ENCODE measurements at regions not wholly inside any gene's neighbourhood (a gene's known extent, or its start where the extent isn't known, plus 50 kb on each side); places are given as distances from the start of the nearest gene placed in this dataset.
A peak's percentile ranks its signal among the peaks of the same experiment; 100 is the strongest.

DNA sequence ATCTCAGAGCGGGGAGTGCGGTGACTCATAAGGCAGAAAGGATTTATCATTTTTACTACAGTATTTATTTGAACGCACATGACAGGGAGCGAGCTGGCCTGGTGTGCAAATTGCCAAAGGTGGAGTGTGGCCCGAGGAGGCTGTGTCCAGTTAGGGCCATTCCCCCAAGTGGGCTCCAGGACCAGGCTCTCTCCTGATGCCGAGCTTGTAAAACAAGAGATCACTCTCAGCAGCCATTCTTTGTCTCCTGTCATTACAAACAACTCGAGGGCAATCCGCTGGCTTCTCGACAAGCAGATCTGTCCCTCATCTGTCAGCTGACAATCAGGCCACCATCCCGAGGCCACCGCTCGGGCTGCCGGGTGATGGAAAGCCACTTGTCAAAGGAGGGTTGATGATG, 418.9 kb downstream of the ZNF536 start:
- Mint-ChIP-seq H3K4me1 (no peaks in the 10 kb centered on the region), H3K36me3 (ENCODE audit: low read depth) (no peaks in the 10 kb centered on the region), H3K4me3 (no peak overlapping the region), H3K27ac (no peak overlapping the region), H3K9me3 (no peaks in the 10 kb centered on the region), H3K27me3 (peaks cover 2% of the 10 kb centered on the region)
- CTCF ChIA-PET: no interaction called here
- POLR2A ChIA-PET: no interaction called here
- no peak for DNase-seq

DNA sequence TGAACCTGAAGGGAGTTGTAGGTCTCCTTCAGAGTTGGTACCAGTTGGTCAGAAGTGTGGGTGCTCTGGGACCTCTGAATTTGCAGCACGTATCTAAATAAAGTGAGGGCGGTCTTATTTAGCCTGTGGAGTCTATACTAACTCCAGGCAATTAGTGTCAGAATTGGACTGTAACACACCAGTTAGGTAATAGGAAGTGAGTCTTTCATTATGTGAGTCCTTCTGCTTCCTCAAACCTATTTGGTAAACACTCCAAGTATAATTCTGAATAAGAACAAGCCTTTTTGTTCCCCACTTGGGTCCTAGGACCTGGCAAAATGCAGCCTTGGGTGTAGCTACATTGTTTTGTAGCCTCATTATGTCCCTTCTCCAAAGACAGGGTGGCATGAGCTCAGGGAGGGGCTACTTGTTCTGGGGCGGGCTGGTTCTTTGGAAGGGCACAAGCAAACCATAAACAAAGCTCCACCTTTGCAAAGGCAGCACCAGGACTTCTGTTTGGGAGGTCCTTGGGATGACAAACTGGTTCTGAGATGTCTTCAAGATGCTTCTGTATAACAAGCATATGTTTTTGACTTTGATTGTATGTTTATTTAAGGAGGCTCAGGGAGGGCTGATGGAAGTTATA, 418.0 kb downstream of the ZNF536 start:
- CTCF ChIA-PET: no interaction called here
- Mint-ChIP-seq H3K9me3 (no peaks in the 10 kb centered on the region), H3K36me3 (ENCODE audit: low read depth) (no peaks in the 10 kb centered on the region), H3K4me1 (no peaks in the 10 kb centered on the region), H3K27ac (no peak overlapping the region), H3K27me3 (peaks cover 2% of the 10 kb centered on the region), H3K4me3 (no peak overlapping the region)
- POLR2A ChIA-PET: no interaction called here
- DNase-seq: no peak

DNA sequence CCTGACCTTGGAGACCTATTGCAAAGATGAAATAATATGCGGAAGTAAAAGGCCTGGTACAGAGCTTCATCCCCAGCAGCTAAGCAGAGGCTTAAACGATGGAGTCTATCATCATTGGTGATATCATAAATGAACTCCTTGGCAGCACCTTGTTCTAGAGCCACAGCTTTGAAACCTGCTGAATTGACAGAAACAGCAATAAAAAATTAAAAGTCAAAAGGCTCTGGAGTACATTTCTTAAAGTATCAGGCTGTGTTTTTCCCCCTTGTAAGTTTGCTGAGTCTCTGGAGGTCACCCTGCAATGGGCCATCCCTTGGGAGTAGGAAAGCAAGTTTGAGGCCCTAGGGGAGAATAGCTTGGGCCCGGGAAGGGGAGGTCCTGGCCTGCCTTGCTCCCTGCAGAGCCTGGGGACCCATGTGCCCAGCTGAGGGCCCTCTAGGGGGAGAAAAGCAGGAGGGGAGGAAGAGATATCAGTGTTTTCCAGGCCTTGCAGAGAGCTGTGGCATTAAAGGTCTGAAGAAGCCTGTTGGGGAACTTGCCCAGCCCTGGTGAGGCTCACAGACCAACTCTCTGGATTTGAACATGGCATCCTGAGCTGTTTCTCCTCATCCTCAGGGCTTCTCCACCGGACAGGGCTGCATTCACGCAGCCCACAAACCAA, 416.1 kb downstream of the ZNF536 start:
- DNase-seq: no peak
- ChIA-PET CTCF (interaction anchor here (0.8 to 1.2 kb wide), 2 partner anchors 12 to 105 kb away, joined by 3 to 4 read pairs; no protein-coding TSS in a partner anchor), POLR2A (no interaction called here)
- no peak overlapping the region for H3K4me3 Mint-ChIP-seq
- no peaks in the 10 kb centered on the region for H3K36me3 Mint-ChIP-seq (ENCODE audit: low read depth)
- no peaks in the 10 kb centered on the region for H3K9me3 Mint-ChIP-seq
- no peaks in the 10 kb centered on the region for H3K4me1 Mint-ChIP-seq
- no peak overlapping the region for H3K27ac Mint-ChIP-seq
- H3K27me3 Mint-ChIP-seq: no peaks in the 10 kb centered on the region

DNA sequence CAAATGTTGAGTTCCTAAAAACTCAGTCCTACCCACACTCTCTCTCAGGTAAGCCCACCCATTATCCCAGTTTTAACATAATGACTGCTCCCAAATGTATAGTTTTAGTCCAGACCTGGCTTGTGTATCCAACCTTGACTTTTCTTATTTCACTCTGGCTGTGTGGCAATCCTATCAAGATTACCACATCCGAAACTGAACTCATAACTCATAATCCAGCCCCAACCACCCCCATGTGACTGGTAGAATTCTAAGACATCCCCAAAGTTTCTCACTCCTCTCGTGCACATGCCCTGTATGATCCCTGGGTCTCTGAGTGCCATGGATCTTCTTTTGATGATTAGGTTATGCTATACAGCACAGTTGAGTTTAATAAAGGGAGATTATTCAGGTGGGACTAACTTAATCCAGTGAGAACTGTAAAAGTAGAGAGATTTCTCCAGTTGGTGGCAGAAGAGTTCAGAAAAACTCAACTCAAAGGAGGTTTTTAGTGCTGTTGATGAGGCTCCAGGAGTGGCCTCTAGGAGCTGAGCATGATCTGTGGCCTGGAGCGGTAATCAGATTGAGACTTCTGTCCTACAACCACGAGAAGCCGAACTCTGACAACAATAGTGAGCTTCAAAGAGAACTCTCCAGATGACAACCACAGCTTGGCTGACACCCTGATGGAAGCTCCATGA, 413.4 kb downstream of the ZNF536 start:
- Mint-ChIP-seq H3K4me3 (no peak overlapping the region), H3K36me3 (ENCODE audit: low read depth) (no peaks in the 10 kb centered on the region), H3K9me3 (no peaks in the 10 kb centered on the region), H3K4me1 (no peaks in the 10 kb centered on the region), H3K27me3 (no peaks in the 10 kb centered on the region), H3K27ac (no peak overlapping the region)
- ChIA-PET POLR2A (no interaction called here), CTCF (interaction anchor here (0.6 to 1.9 kb wide), 6 partner anchors 8 to 1438 kb away, joined by 3 to 8 read pairs (median 6); no protein-coding TSS in a partner anchor)
- DNase-seq: no peak

DNA sequence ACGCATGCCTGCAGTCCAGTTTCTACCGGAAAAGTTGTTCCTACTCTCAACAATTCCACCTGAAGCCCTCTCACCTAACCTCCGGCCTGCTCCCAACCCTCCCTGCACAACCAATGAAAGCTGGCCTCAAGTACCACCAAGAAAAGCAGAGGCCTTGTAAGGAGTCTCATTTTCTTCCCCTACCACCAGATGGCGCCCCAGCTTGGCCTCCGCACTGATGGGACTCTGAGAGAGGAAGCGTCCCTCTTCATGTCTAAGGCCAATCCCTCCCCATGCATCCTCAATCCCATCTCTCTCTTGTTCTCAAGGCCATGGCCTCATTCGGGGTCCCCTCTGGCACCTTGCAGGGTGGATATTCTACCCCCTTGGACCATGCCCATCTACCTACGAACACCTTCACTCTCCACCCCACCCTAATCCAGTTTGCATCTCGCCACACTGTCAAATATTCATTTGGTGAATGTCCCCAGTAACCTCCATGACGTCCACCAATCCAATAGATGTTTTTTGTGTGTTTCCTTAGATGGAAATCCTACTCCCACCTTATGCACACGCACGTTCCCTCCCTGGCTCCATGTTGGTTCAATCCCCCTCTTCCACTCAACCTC, 412.8 kb downstream of the ZNF536 start:
- H3K27ac Mint-ChIP-seq: no peak overlapping the region
- DNase-seq: peak; percentile 63
- ChIA-PET POLR2A (no interaction called here), CTCF (interaction anchor here (0.6 to 1.9 kb wide), 9 partner anchors 9 to 1440 kb away, joined by 3 to 7 read pairs (median 4); no protein-coding TSS in a partner anchor)
- no peaks in the 10 kb centered on the region for H3K9me3 Mint-ChIP-seq
- no peaks in the 10 kb centered on the region for H3K36me3 Mint-ChIP-seq (ENCODE audit: low read depth)
- no peak overlapping the region for H3K4me3 Mint-ChIP-seq
- H3K4me1 Mint-ChIP-seq: no peaks in the 10 kb centered on the region
- H3K27me3 Mint-ChIP-seq: no peaks in the 10 kb centered on the region

DNA sequence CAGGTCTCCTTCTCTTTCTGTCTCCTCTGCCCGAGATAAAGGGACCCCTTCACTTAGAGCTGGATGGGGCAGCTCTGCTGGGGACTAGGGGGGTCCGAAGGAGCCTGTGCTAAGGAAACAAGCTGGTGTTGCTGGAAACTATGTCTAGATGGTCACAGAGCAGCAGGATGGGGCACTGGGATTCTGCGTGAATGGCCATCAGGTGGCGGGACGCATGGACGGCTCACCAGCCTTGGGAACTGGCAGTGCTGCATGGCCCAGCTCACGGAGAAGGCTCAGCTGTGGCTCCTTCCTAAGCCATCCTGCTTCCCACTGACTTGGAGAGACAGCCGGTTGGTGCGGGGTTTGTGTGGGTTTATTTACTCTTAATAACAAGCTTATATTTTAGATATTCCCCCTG, 411.8 kb downstream of the ZNF536 start:
- Mint-ChIP-seq H3K4me1 (no peaks in the 10 kb centered on the region), H3K9me3 (no peaks in the 10 kb centered on the region), H3K36me3 (ENCODE audit: low read depth) (no peaks in the 10 kb centered on the region), H3K27ac (no peak overlapping the region), H3K4me3 (no peak overlapping the region), H3K27me3 (no peaks in the 10 kb centered on the region)
- CTCF ChIA-PET: interaction anchor here (0.7 to 1.9 kb wide), 8 partner anchors 9 to 1442 kb away, joined by 3 to 7 read pairs (median 4); no protein-coding TSS in a partner anchor
- POLR2A ChIA-PET: no interaction called here
- no peak for DNase-seq

DNA sequence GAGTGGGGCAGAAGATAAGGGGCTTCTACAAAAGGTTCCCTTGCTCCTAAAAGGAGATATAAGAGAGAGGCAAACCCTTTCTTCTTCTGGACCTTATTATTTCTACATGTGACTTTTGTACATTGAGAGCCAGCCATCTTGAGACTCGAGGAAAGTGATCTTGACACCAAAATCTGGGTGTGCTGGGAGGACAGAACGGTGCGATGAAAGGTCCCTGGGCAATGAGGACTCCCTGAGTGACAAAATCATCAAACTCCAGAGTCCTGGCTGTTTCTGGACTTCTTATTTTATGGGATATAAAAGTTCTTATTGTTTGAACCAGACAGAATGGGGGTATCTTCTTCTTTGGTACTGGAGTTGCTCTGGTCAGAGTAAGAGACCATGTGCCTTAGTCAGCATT, 411.0 kb downstream of the ZNF536 start:
- no peaks in the 10 kb centered on the region for H3K9me3 Mint-ChIP-seq
- no peaks in the 10 kb centered on the region for H3K4me1 Mint-ChIP-seq
- no peaks in the 10 kb centered on the region for H3K27me3 Mint-ChIP-seq
- H3K27ac Mint-ChIP-seq: no peak overlapping the region
- POLR2A ChIA-PET: no interaction called here
- DNase-seq: no peak
- H3K36me3 Mint-ChIP-seq (ENCODE audit: low read depth): no peaks in the 10 kb centered on the region
- no peak overlapping the region for H3K4me3 Mint-ChIP-seq
- CTCF ChIA-PET: no interaction called here

DNA sequence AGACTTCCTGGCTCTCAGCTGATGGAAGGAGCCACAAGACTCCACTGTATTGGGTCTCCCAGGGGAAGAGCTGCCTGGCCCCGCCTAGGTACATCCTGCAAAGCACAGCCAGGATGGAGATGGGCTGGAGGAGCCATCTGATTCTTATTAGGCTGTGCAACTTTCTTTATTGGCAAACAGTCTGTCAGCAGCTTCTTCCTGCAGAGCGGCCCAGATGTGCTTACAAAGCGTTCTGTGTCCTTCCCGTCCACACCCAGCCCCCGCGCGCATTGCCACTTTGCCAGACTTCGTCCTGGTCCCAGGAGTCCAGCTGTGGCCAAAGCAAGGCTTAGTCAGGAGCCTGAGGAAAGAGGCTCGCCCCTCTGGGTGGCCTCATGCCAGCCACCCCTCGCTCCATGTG, 409.3 kb downstream of the ZNF536 start:
- no peak for DNase-seq
- no peaks in the 10 kb centered on the region for H3K36me3 Mint-ChIP-seq (ENCODE audit: low read depth)
- POLR2A ChIA-PET: no interaction called here

DNA sequence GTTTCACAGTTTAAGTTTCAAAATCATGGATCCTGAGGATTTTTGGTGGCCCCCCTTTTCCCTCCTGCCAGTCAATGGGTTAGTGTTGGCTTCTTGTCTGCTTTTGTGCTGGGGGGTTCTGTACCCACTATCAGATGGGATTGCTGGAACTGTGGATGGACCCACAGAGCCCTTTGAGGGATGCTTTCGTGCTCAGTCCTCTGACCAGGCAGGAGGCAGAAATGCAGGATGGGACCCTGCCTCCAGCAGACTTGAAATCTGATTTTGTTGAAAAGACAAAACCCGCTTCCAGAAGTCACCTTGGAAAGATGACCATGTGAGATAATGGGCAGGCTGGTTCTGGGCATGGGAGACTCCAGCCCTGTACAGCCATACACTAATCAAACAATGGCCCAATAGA, 408.9 kb downstream of the ZNF536 start:
- Mint-ChIP-seq H3K4me3 (no peak overlapping the region), H3K27ac (no peak overlapping the region), H3K9me3 (no peaks in the 10 kb centered on the region), H3K4me1 (no peaks in the 10 kb centered on the region), H3K36me3 (ENCODE audit: low read depth) (no peaks in the 10 kb centered on the region), H3K27me3 (no peaks in the 10 kb centered on the region)
- POLR2A ChIA-PET: no interaction called here
- CTCF ChIA-PET: no interaction called here
- DNase-seq: no peak

More for the DNA sequence above, 409.3 kb downstream of the ZNF536 start:
- Mint-ChIP-seq H3K4me1 (no peaks in the 10 kb centered on the region), H3K4me3 (no peak overlapping the region), H3K27me3 (no peaks in the 10 kb centered on the region), H3K9me3 (no peaks in the 10 kb centered on the region), H3K27ac (no peak overlapping the region)
- CTCF ChIA-PET: no interaction called here

DNA sequence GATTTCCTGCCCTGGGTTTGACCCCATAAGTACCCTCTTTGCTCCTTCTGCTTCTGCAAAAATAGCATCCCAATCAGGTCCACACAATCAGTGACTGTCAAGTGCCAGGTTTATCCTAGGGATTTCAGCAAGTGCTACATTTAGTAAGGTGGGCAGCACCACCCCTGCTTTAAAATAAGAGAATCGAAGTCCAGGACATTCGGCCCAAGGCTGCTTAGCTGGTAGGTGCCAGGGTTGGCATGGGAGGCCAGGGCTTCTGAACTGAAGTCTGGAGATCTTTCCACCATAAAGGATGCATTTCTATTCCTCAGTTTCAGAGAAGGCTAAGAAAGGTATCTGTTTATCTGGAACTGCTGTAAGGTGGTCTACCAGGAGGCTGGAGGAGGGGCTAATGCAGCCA, 408.3 kb downstream of the ZNF536 start:
- Mint-ChIP-seq H3K9me3 (no peaks in the 10 kb centered on the region), H3K36me3 (ENCODE audit: low read depth) (no peaks in the 10 kb centered on the region), H3K4me1 (no peaks in the 10 kb centered on the region), H3K4me3 (no peak overlapping the region), H3K27ac (no peak overlapping the region), H3K27me3 (no peaks in the 10 kb centered on the region)
- no peak for DNase-seq
- CTCF ChIA-PET: interaction anchor here (1.1 kb wide), 1 partner anchor 97 kb away, joined by 4 read pairs; no protein-coding TSS in a partner anchor
- POLR2A ChIA-PET: no interaction called here

DNA sequence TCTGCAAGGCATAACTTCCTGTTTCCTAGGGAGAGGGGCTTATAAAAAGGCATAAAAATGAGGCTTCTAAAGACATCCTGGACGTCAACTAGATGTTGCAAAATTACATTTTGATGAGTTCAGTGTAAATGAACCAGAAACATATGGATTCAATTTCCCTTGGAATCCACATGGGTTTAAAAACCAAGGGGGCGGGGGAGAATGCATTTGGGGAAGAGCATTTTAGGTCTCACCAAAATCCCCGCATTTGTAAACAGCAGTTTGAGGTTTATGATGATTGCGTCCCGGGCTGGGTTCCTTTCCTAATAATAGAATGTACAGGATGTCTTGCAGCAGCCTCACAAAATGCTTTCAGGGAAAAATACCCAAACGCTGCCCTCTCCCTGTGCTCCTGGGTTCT, 407.8 kb downstream of the ZNF536 start:
- H3K4me3 Mint-ChIP-seq: no peak overlapping the region
- CTCF ChIA-PET: interaction anchor here (1.1 kb wide), 1 partner anchor 97 kb away, joined by 4 read pairs; no protein-coding TSS in a partner anchor
- no peak overlapping the region for H3K27ac Mint-ChIP-seq
- no peak for DNase-seq
- POLR2A ChIA-PET: no interaction called here
- H3K4me1 Mint-ChIP-seq: no peaks in the 10 kb centered on the region
- no peaks in the 10 kb centered on the region for H3K27me3 Mint-ChIP-seq
- H3K36me3 Mint-ChIP-seq (ENCODE audit: low read depth): no peaks in the 10 kb centered on the region
- no peaks in the 10 kb centered on the region for H3K9me3 Mint-ChIP-seq

DNA sequence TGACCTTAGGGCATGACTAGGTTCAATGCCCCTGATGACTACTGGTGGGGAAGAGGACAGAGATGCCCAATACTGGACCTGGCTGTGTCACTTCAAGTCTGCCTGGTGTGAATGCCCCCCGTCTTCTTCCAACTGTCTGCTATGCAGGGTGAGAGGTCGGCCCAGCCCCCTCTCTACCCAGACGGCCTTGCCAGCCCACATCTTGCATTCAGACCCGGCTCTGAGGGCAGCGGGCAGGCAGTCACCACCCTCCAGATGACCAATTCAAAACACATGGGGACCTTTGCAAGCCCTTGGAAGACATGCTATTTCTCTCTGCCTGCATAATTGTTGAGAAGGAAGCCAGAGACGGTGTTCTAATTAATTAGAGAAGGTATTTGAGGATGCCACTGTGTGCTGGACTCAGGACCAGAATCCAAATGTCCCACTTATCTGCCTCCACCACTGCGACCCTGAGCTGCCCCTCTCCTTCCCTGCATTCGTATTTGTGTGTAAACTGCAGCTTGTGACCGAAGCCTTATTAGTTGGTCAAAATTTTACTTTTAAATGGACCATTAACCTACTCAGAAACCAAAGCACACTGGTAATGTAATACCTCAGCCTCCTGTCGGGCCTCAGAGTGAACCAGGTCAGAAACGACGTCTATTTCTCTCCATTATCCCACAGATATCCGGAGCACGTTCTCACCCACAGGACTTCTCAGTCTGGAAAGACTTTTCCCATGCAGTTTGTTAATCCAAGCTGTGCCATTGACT, 407.0 kb downstream of the ZNF536 start:
- H3K27me3 Mint-ChIP-seq: no peaks in the 10 kb centered on the region
- CTCF ChIA-PET: interaction anchor here (1.1 kb wide), 1 partner anchor 96 kb away, joined by 4 read pairs; no protein-coding TSS in a partner anchor

DNA sequence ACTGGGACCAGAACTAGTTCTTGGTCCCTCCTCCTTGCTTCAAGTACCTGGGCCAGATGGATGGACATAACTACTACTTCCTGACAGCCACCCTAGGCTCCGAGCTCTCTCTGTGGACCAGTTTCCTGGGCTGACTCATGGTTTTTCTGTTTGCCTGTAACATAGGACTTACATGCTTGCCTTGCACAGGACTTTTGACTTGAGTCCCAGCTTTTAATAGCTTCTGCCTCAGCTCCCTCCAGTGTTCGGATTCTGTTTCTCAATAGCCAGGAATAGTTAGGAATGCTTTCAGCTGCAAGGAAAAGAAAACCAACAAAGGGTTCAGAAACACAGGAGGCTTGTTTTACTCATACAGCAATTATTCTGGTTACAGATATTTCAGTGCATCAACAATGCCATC, 405.9 kb downstream of the ZNF536 start:
- CTCF ChIA-PET: no interaction called here
- H3K4me3 Mint-ChIP-seq: no peak overlapping the region
- no peaks in the 10 kb centered on the region for H3K27me3 Mint-ChIP-seq
- no peak overlapping the region for H3K27ac Mint-ChIP-seq
- POLR2A ChIA-PET: no interaction called here
- H3K4me1 Mint-ChIP-seq: no peaks in the 10 kb centered on the region
- no peak for DNase-seq
- H3K36me3 Mint-ChIP-seq (ENCODE audit: low read depth): no peaks in the 10 kb centered on the region
- no peaks in the 10 kb centered on the region for H3K9me3 Mint-ChIP-seq

More for the DNA sequence above, 407.0 kb downstream of the ZNF536 start:
- no peak overlapping the region for H3K27ac Mint-ChIP-seq
- POLR2A ChIA-PET: no interaction called here
- H3K9me3 Mint-ChIP-seq: no peaks in the 10 kb centered on the region
- no peak overlapping the region for H3K4me3 Mint-ChIP-seq
- no peaks in the 10 kb centered on the region for H3K36me3 Mint-ChIP-seq (ENCODE audit: low read depth)
- no peak for DNase-seq
- H3K4me1 Mint-ChIP-seq: no peaks in the 10 kb centered on the region
